ENCODE measurements at regions not wholly inside any gene's neighbourhood (a gene's known extent, or its start where the extent isn't known, plus 50 kb on each side); places are given as distances from the start of the nearest gene placed in this dataset.

DNA sequence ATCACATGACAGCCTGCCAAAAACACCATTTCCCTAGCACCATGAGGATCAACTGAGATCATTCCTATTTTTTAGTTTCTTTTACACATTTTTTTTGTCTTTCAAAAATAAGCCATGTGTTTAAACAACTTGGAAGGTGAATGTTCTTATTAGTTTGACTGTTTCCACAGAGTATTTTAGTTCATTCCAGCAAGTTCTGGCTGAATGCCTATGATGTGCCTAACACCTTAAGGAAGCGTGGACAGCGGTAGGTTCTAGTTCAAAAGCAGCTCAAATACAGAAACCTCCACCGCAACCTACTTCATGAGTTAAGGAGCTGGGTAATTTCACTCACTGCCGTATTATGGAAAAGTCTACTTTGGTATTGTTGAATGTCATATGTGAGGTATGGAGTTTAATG, 101.3 kb upstream of the ADAMTS9 start:
- TF ChIP-seq, protein P1, sequence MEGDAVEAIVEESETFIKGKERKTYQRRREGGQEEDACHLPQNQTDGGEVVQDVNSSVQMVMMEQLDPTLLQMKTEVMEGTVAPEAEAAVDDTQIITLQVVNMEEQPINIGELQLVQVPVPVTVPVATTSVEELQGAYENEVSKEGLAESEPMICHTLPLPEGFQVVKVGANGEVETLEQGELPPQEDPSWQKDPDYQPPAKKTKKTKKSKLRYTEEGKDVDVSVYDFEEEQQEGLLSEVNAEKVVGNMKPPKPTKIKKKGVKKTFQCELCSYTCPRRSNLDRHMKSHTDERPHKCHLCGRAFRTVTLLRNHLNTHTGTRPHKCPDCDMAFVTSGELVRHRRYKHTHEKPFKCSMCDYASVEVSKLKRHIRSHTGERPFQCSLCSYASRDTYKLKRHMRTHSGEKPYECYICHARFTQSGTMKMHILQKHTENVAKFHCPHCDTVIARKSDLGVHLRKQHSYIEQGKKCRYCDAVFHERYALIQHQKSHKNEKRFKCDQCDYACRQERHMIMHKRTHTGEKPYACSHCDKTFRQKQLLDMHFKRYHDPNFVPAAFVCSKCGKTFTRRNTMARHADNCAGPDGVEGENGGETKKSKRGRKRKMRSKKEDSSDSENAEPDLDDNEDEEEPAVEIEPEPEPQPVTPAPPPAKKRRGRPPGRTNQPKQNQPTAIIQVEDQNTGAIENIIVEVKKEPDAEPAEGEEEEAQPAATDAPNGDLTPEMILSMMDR (IDR thresholded peaks at IDR 0.05 in 2 of 3, conservative IDR thresholded peaks at IDR 0.05 in 1 of 3; ENCODE audit: borderline replicate concordance in 1 of 3, insufficient read depth in 1 of 3, low read depth in 2 of 3, low read length in 2 of 3), result no peak
- TF ChIP-seq POLR2AphosphoS5 (IDR thresholded peaks at IDR 0.05; ENCODE audit: low read depth, low read length) (no peak), EZH2 (IDR thresholded peaks at IDR 0.05) (no peak), EZH2phosphoT487 (IDR thresholded peaks at IDR 0.05; ENCODE audit: borderline replicate concordance) (no peak)
